WERI-Rb-1 (cell line): ENCODE measurements at regions not wholly inside any gene's neighbourhood (a gene's known extent, or its start where the extent isn't known, plus 50 kb on each side); places are given as distances from the start of the nearest gene placed in this dataset.

Experiments used
- DNase-seq: peaks from one replicate; pipeline ENCODE4 v3.0.0-alpha.2; 2020
- H3K27ac ChIP-seq: fragments of 250-450 bp; sonication (Bioruptor Pico); 2 replicates; pipeline ENCODE4 v1.5.1; 2020; ENCODE audit warnings: mild to moderate bottlenecking, moderate library complexity
- H3K27me3 ChIP-seq: fragments of 250-450 bp; sonication (Bioruptor Pico); 2 replicates; pipeline ENCODE4 v1.5.1; 2021; ENCODE audit warnings: mild to moderate bottlenecking, low read depth, moderate library complexity; ENCODE audit not compliant: insufficient read depth, severe bottlenecking
- H3K36me3 ChIP-seq: fragments of 250-450 bp; sonication (Bioruptor Pico); 2 replicates; pipeline ENCODE4 v1.5.1; 2020; ENCODE audit warnings: mild to moderate bottlenecking, moderate library complexity
- H3K4me3 ChIP-seq: 2 replicates; pipeline ENCODE4 v1.5.1; 2011; ENCODE audit warnings: low read depth, mild to moderate bottlenecking, control low read depth, low read length
- H3K9me3 ChIP-seq: fragments of 250-450 bp; sonication (Bioruptor Pico); 2 replicates; pipeline ENCODE4 v1.5.1; 2021; ENCODE audit warnings: mild to moderate bottlenecking, moderate library complexity; ENCODE audit not compliant: severe bottlenecking
- CTCF ChIP-seq: IDR thresholded peaks from 2 replicates; pipeline ENCODE4 v1.5.1; 2011; ENCODE audit warnings: low read depth, mild to moderate bottlenecking, control low read depth, inconsistent platforms, low read length

GRCh38 chr7:119395024-119395423 is 878.0 kb upstream of the KCND2 start:
- no peak for TF ChIP-seq CTCF
- Histone ChIP-seq H3K27me3 (no peaks in the 10 kb centered on the region), H3K4me3 (no peak overlapping the region), H3K36me3 (no peaks in the 10 kb centered on the region), H3K9me3 (no peaks in the 10 kb centered on the region), H3K27ac (no peak overlapping the region)
- no peak for DNase-seq

GRCh38 chr7:119397156-119397555 is 875.8 kb upstream of the KCND2 start:
- no peak for TF ChIP-seq CTCF
- Histone ChIP-seq H3K9me3 (no peaks in the 10 kb centered on the region), H3K27ac (no peak overlapping the region), H3K4me3 (no peak overlapping the region), H3K27me3 (no peaks in the 10 kb centered on the region), H3K36me3 (no peaks in the 10 kb centered on the region)
- no peak for DNase-seq

GRCh38 chr7:119408596-119408995 is 864.4 kb upstream of the KCND2 start:
- H3K27ac ChIP-seq = no peak overlapping the region
- TF ChIP-seq CTCF = no peak
- DNase-seq = no peak

GRCh38 chr7:119413314-119413805 is 859.6 kb upstream of the KCND2 start:
- no peak for DNase-seq
- H3K9me3 ChIP-seq = no peaks in the 10 kb centered on the region
- H3K27ac ChIP-seq = no peak overlapping the region
- no peaks in the 10 kb centered on the region for H3K36me3 ChIP-seq
- H3K4me3 ChIP-seq = no peak overlapping the region
- no peaks in the 10 kb centered on the region for H3K27me3 ChIP-seq
- TF ChIP-seq CTCF = no peak

More at GRCh38 chr7:119408596-119408995, 864.4 kb upstream of the KCND2 start:
- H3K36me3 ChIP-seq = no peaks in the 10 kb centered on the region
- H3K27me3 ChIP-seq = no peaks in the 10 kb centered on the region
- no peaks in the 10 kb centered on the region for H3K9me3 ChIP-seq
- no peak overlapping the region for H3K4me3 ChIP-seq

- TF ChIP-seq CTCF = no peak
- H3K4me3 ChIP-seq = no peak overlapping the region
- no peak overlapping the region for H3K27ac ChIP-seq
- DNase-seq = no peak
- H3K36me3 ChIP-seq = no peaks in the 10 kb centered on the region
- no peaks in the 10 kb centered on the region for H3K27me3 ChIP-seq
- H3K9me3 ChIP-seq = no peaks in the 10 kb centered on the region
These were observed 857.3 kb upstream of the KCND2 start for GRCh38 chr7:119415682-119416081.

- H3K27me3 ChIP-seq = no peaks in the 10 kb centered on the region
- DNase-seq = no peak
- H3K9me3 ChIP-seq = no peaks in the 10 kb centered on the region
- H3K4me3 ChIP-seq = no peak overlapping the region
- no peak for TF ChIP-seq CTCF
- H3K27ac ChIP-seq = no peak overlapping the region
- H3K36me3 ChIP-seq = no peaks in the 10 kb centered on the region
These were observed 851.3 kb upstream of the KCND2 start for GRCh38 chr7:119421657-119422056.
